ENCODE measurements at regions not wholly inside any gene's neighbourhood (a gene's known extent, or its start where the extent isn't known, plus 50 kb on each side); places are given as distances from the start of the nearest gene placed in this dataset.

GRCh38 chr9:23232831-23233230 is 593.2 kb downstream of the ELAVL2 start:
- H3K36me3 ChIP-seq (ENCODE audit: control insufficient read depth, insufficient read depth, low read length): no peaks in the 10 kb centered on the region
- DNase-seq (ENCODE audit: low read depth): no peak
- H3K27me3 ChIP-seq (ENCODE audit: control insufficient read depth, insufficient read depth, low read length): no peaks in the 10 kb centered on the region
- CTCF ChIA-PET: no interaction called here
- POLR2A ChIA-PET: no interaction called here
- TF ChIP-seq, protein P1, sequence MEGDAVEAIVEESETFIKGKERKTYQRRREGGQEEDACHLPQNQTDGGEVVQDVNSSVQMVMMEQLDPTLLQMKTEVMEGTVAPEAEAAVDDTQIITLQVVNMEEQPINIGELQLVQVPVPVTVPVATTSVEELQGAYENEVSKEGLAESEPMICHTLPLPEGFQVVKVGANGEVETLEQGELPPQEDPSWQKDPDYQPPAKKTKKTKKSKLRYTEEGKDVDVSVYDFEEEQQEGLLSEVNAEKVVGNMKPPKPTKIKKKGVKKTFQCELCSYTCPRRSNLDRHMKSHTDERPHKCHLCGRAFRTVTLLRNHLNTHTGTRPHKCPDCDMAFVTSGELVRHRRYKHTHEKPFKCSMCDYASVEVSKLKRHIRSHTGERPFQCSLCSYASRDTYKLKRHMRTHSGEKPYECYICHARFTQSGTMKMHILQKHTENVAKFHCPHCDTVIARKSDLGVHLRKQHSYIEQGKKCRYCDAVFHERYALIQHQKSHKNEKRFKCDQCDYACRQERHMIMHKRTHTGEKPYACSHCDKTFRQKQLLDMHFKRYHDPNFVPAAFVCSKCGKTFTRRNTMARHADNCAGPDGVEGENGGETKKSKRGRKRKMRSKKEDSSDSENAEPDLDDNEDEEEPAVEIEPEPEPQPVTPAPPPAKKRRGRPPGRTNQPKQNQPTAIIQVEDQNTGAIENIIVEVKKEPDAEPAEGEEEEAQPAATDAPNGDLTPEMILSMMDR (IDR thresholded peaks at IDR 0.05; ENCODE audit: insufficient read depth, low read depth, low read length): no peak
- H3K4me3 ChIP-seq (ENCODE audit: low read depth, low read length): no peak overlapping the region

GRCh38 chr9:23243523-23243922 is 582.5 kb downstream of the ELAVL2 start:
- TF ChIP-seq, protein P1 (IDR thresholded peaks at IDR 0.05; ENCODE audit: insufficient read depth, low read depth, low read length): no peak
- Histone ChIP-seq H3K27me3 (ENCODE audit: control insufficient read depth, insufficient read depth, low read length) (no peaks in the 10 kb centered on the region), H3K36me3 (ENCODE audit: control insufficient read depth, insufficient read depth, low read length) (no peaks in the 10 kb centered on the region), H3K4me3 (ENCODE audit: low read depth, low read length) (no peak overlapping the region)
- CTCF ChIA-PET: interaction anchor here (0.8 kb wide), 1 partner anchor 9 kb away, joined by 3 read pairs; no protein-coding TSS in a partner anchor
- POLR2A ChIA-PET: no interaction called here
- DNase-seq (ENCODE audit: low read depth): no peak

- CTCF ChIA-PET: no interaction called here
- Histone ChIP-seq H3K36me3 (ENCODE audit: control insufficient read depth, insufficient read depth, low read length) (no peaks in the 10 kb centered on the region), H3K4me3 (ENCODE audit: low read depth, low read length) (no peak overlapping the region), H3K27me3 (ENCODE audit: control insufficient read depth, insufficient read depth, low read length) (no peaks in the 10 kb centered on the region)
- no peak for DNase-seq (ENCODE audit: low read depth)
- POLR2A ChIA-PET: no interaction called here
- TF ChIP-seq, protein P1 (IDR thresholded peaks at IDR 0.05; ENCODE audit: insufficient read depth, low read depth, low read length): no peak
Observed at GRCh38 chr9:23245067-23245466, 581.0 kb downstream of the ELAVL2 start.

DNA sequence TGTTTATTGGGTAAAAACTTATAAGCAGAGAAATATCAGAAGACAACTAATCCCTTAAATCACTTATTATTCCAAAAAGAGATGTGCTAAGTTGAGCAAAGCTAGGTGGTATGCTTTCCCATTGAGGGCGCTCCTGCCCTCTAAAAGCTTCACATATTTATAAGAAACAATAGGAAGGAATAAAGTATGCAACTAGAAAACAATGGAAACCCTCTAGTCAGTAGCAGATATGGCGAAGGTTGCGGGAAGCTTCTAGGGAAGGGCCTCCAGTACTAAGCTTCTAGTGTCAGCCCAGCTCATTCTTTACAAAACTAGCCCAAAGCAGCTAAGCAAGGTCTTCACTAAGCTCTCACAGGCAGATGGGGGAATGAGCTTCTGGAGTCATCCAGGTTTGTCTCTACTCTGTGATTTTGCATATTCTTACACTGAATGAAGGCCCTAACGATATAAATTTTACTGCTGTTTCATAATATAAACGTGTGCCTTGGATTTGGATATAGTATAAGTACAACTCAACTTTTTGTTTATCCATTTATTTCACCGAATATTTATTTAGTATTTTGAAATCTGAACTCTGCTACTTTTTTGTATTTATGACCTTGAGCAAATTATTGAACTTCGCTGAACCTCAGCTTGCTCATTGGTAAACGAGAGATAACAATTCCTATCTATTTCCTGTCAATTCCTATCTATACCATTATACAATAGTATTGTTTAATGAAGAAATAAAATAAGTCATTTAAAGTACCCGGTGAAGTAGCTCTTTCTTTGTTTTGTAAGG is 571.4 kb downstream of the ELAVL2 start:
- CTCF ChIA-PET: no interaction called here
- H3K36me3 ChIP-seq (ENCODE audit: control insufficient read depth, insufficient read depth, low read length): no peaks in the 10 kb centered on the region
- TF ChIP-seq, protein P1 (IDR thresholded peaks at IDR 0.05; ENCODE audit: insufficient read depth, low read depth, low read length): no peak
- no peak overlapping the region for H3K4me3 ChIP-seq (ENCODE audit: low read depth, low read length)
- POLR2A ChIA-PET: no interaction called here
- no peak for DNase-seq (ENCODE audit: low read depth)
- H3K27me3 ChIP-seq (ENCODE audit: control insufficient read depth, insufficient read depth, low read length): no peaks in the 10 kb centered on the region

GRCh38 chr9:23255346-23255745 is 570.7 kb downstream of the ELAVL2 start:
- TF ChIP-seq, protein P1 (IDR thresholded peaks at IDR 0.05; ENCODE audit: insufficient read depth, low read depth, low read length): no peak
- ChIA-PET POLR2A (no interaction called here), CTCF (no interaction called here)
- DNase-seq (ENCODE audit: low read depth): no peak
- H3K27me3 ChIP-seq (ENCODE audit: control insufficient read depth, insufficient read depth, low read length): no peaks in the 10 kb centered on the region
- no peaks in the 10 kb centered on the region for H3K36me3 ChIP-seq (ENCODE audit: control insufficient read depth, insufficient read depth, low read length)
- no peak overlapping the region for H3K4me3 ChIP-seq (ENCODE audit: low read depth, low read length)
